Endothelial cell of umbilical vein (primary cell): ENCODE measurements at regions not wholly inside any gene's neighbourhood (a gene's known extent, or its start where the extent isn't known, plus 50 kb on each side); places are given as distances from the start of the nearest gene placed in this dataset.

Experiments used
- BruUV-seq: library from RNA; stranded (reverse); fragments of 400-500 nt; replicated peaks from 2 replicates; lab custom pipeline; 2021; lab: Mats Ljungman, UMichigan
- CTCF ChIA-PET: fragments of 300-600, 350-600 bp; sonication (Branson Sonifier 250); formaldehyde crosslinking; loops from one replicate; lab custom pipeline; 2021; ENCODE audit warnings: antibody characterized with exemption, inconsistent platforms; lab: Charles Lee
- POLR2A ChIA-PET: fragments of 300-600, 350-600 bp; sonication (Branson Sonifier 250); formaldehyde crosslinking; loops from one replicate; lab custom pipeline; 2021; ENCODE audit warnings: antibody characterized with exemption, inconsistent platforms; lab: Charles Lee
- DNase-seq: peaks from one replicate; pipeline ENCODE4 v3.0.0-alpha.2; 2011; ENCODE audit warnings: low read depth, low spot score
- FAIRE-seq: peaks from 2 replicates; lab custom pipeline; 2011; peaks lifted over from hg19 to GRCh38; lab: Jason Lieb, UNC
- H2AFZ ChIP-seq: 2 replicates; pipeline ENCODE4 v1.6.0; 2012; ENCODE audit warnings: low read depth, low read length, control low read depth, inconsistent platforms
- H3K27ac ChIP-seq: 2 replicates; pipeline ENCODE4 v1.5.1; 2011; ENCODE audit warnings: low read depth, mild to moderate bottlenecking, control low read depth, low read length, moderate library complexity; ENCODE audit not compliant: insufficient read depth
- H3K27me3 ChIP-seq, 2 experiments: 2 replicates each; pipeline versions ENCODE4 v1.6.0 to v1.6.1; 2011; ENCODE audit warnings: low read length in 2 of 2, mixed read lengths in 1 of 2; ENCODE audit not compliant: control insufficient read depth in 2 of 2, insufficient read depth in 2 of 2
- H3K36me3 ChIP-seq, 2 experiments: 2 replicates in 1 of 2; 3 replicates in 1 of 2; pipeline ENCODE4 v1.5.1; 2011; ENCODE audit warnings: low read length in 2 of 2, mild to moderate bottlenecking in 1 of 2, moderate library complexity in 1 of 2; ENCODE audit not compliant: control insufficient read depth in 2 of 2, insufficient read depth in 2 of 2; ENCODE audit errors: extremely low read depth in 1 of 2
- H3K4me1 ChIP-seq: 3 replicates; pipeline ENCODE4 v1.5.1; 2011; ENCODE audit warnings: mild to moderate bottlenecking, low read length; ENCODE audit not compliant: control insufficient read depth, insufficient read depth; ENCODE audit errors: extremely low read depth
- H3K4me2 ChIP-seq: 2 replicates; pipeline ENCODE4 v1.6.1; 2011; ENCODE audit warnings: low read length, control low read depth, mixed read lengths; ENCODE audit not compliant: insufficient read depth
- H3K4me3 ChIP-seq, 3 experiments: fragments of 200-600 bp in 1 of 3; sonication (generic), shearing (Covaris generic) in 1 of 3; replicated peaks in 1 of 3; 2 replicates each; pipeline ENCODE4 v1.5.1; 2011 to 2016; ENCODE audit warnings: control low read depth in 3 of 3, low read length in 3 of 3, mild to moderate bottlenecking in 2 of 3, inconsistent platforms in 1 of 3, low read depth in 1 of 3, moderate library complexity in 1 of 3; ENCODE audit not compliant: insufficient read depth in 1 of 3
- H3K79me2 ChIP-seq: 2 replicates; pipeline ENCODE4 v1.6.0; 2012; ENCODE audit warnings: low read length, inconsistent platforms; ENCODE audit not compliant: control insufficient read depth, insufficient read depth
- H3K9ac ChIP-seq: replicated peaks from 2 replicates; pipeline ENCODE3; 2011; ENCODE audit warnings: low read length, control low read depth; ENCODE audit not compliant: insufficient read depth; ENCODE audit errors: extremely low read depth
- H3K9me1 ChIP-seq: replicated peaks from 3 replicates; pipeline ENCODE4 v1.6.0; 2011; ENCODE audit warnings: mild to moderate bottlenecking, low read length; ENCODE audit not compliant: control insufficient read depth, insufficient read depth; ENCODE audit errors: extremely low read depth
- H3K9me3 ChIP-seq: replicated peaks from 2 replicates; pipeline ENCODE4 v1.5.1; 2012; ENCODE audit warnings: low read length, inconsistent platforms; ENCODE audit not compliant: control insufficient read depth, insufficient read depth
- H4K20me1 ChIP-seq: replicated peaks from 2 replicates; pipeline ENCODE3; 2011; ENCODE audit warnings: mild to moderate bottlenecking, low read length; ENCODE audit not compliant: control insufficient read depth, insufficient read depth; ENCODE audit errors: extremely low read depth
- CTCF ChIP-seq, 2 donors: IDR thresholded peaks; 1 replicate in 1 of 2; 2 replicates in 1 of 2; pipeline ENCODE4 v1.5.1; 2011; ENCODE audit warnings: low read length in 2 of 2, mild to moderate bottlenecking in 2 of 2, moderate library complexity in 2 of 2, control low read depth in 1 of 2, inconsistent platforms in 1 of 2, low read depth in 1 of 2; ENCODE audit not compliant: insufficient read depth in 1 of 2; ENCODE audit errors: extremely low read depth in 1 of 2
- EZH2 ChIP-seq: IDR thresholded peaks from 2 replicates; pipeline ENCODE4 v1.6.1; 2012; ENCODE audit warnings: borderline replicate concordance, low read depth, mild to moderate bottlenecking, moderate library complexity, low read length, inconsistent platforms; ENCODE audit not compliant: severe bottlenecking
- FOS ChIP-seq: IDR thresholded peaks from 2 replicates; pipeline ENCODE4 v1.6.1; 2011; ENCODE audit warnings: mild to moderate bottlenecking, low read length, moderate library complexity, borderline replicate concordance; ENCODE audit not compliant: insufficient read depth
- GATA2 ChIP-seq: IDR thresholded peaks from 2 replicates; pipeline ENCODE4 v1.7.0; 2011; ENCODE audit warnings: low read depth, mild to moderate bottlenecking, moderate library complexity, mixed read lengths, low read length; ENCODE audit not compliant: insufficient read length, insufficient read depth
- JUN ChIP-seq: IDR thresholded peaks from 2 replicates; pipeline ENCODE4 v1.6.1; 2011; ENCODE audit warnings: borderline replicate concordance, low read depth; ENCODE audit not compliant: insufficient read length, insufficient read depth
- MAX ChIP-seq: IDR thresholded peaks from 2 replicates; pipeline ENCODE4 v1.6.1; 2011; ENCODE audit not compliant: insufficient read depth, insufficient read length
- MYC ChIP-seq: IDR thresholded peaks from one replicate; pipeline ENCODE4 v1.6.1; 2011; ENCODE audit warnings: mild to moderate bottlenecking, low read depth, low read length
- POLR2A ChIP-seq: IDR thresholded peaks from 2 replicates; pipeline ENCODE4 v1.6.1; 2012; ENCODE audit warnings: low read depth, mild to moderate bottlenecking, control low read depth, low read length
- POLR2AphosphoS5 ChIP-seq: IDR thresholded peaks from 2 replicates; pipeline ENCODE4 v1.6.1; 2012; ENCODE audit warnings: low read depth, mild to moderate bottlenecking, control low read depth, low read length, moderate library complexity; ENCODE audit not compliant: insufficient read depth
- dilution Hi-C: fragments of 300-500 bp; cut with MboI; formaldehyde crosslinking; loops from one replicate; pipeline ENCODE4 v1.15.0; 2019; ENCODE audit warnings: low sequenced_read_pairs; ENCODE audit not compliant: extremely low pct_ligation_motif_present
- intact Hi-C: fragments of 100-400 bp; cut with micrococcal nuclease; formaldehyde crosslinking; loops from one replicate; pipeline ENCODE4 v1.10.0; 2022

GRCh38 chr4:174397366-174398155 is 113.8 kb downstream of the CEP44 start:
- DNase-seq (no peak), FAIRE-seq (no peak)
- Histone ChIP-seq H3K27me3 (no peaks in the 10 kb centered on the region), H3K36me3 (no peaks in the 10 kb centered on the region), H3K4me1 (no peaks in the 10 kb centered on the region), H3K27ac (no peak overlapping the region), H4K20me1 (no peaks in the 10 kb centered on the region), H3K9me3 (no peaks in the 10 kb centered on the region), H3K9ac (no peak overlapping the region), H3K79me2 (no peaks in the 10 kb centered on the region), H3K4me2 (no peak overlapping the region), H3K4me3 (no peak overlapping the region), H3K9me1 (no peaks in the 10 kb centered on the region), H2AFZ (no peak overlapping the region)
- ChIA-PET POLR2A (no interaction called here), CTCF (no interaction called here)
- intact Hi-C loops (no loop called here), dilution Hi-C loops (no loop called here)
- BruUV-seq = no TSS peak
- TF ChIP-seq GATA2 (no peak), FOS (no peak), MAX (no peak), CTCF (IDR thresholded peaks at IDR 0.05; ENCODE audit: extremely low read depth in 1 of 2, insufficient read depth in 1 of 2, low read depth in 1 of 2, low read length in 2 of 2) (no peak), POLR2AphosphoS5 (no peak), POLR2A (no peak), MYC (no peak), JUN (no peak), EZH2 (no peak)
